Activated CD8-positive, alpha-beta T cell treated with anti-CD3 and anti-CD28 coated beads for 36 hours (primary cell): ENCODE measurements at regions not wholly inside any gene's neighbourhood (a gene's known extent, or its start where the extent isn't known, plus 50 kb on each side); places are given as distances from the start of the nearest gene placed in this dataset.

Source experiments
- ATAC-seq: fragments of 200-7000 bp; cut with Tn5 transposase; one replicate; pipeline ENCODE4 v1.10.0; 2021; ENCODE audit warnings: mild to moderate bottlenecking, moderate library complexity
- CTCF ChIA-PET: fragments of 350-600 bp; sonication (Branson Sonifier 250); formaldehyde crosslinking; loops from one replicate; lab custom pipeline; 2021; ENCODE audit warnings: antibody characterized with exemption; lab: Charles Lee
- POLR2A ChIA-PET: fragments of 350-600 bp; sonication (Branson Sonifier 250); formaldehyde crosslinking; loops from one replicate; lab custom pipeline; 2021; ENCODE audit warnings: antibody characterized with exemption; lab: Charles Lee
- DNase-seq: peaks from one replicate; pipeline ENCODE4 v3.0.0-alpha.2; 2020
- H3K27ac Mint-ChIP-seq: one replicate; pipeline ENCODE4 v1.8.0; 2021; ENCODE audit warnings: mild to moderate bottlenecking, mixed read lengths
- H3K27me3 Mint-ChIP-seq: one replicate; pipeline ENCODE4 v1.8.0; 2021; ENCODE audit warnings: mixed read lengths
- H3K36me3 Mint-ChIP-seq: one replicate; pipeline ENCODE4 v1.8.0; 2021; ENCODE audit warnings: low read depth, mixed read lengths
- H3K4me1 Mint-ChIP-seq: one replicate; pipeline ENCODE4 v1.8.0; 2021; ENCODE audit warnings: low read depth, mixed read lengths
- H3K4me3 Mint-ChIP-seq: one replicate; pipeline ENCODE4 v1.8.0; 2021; ENCODE audit warnings: mild to moderate bottlenecking, moderate library complexity, mixed read lengths
- H3K9me3 Mint-ChIP-seq: one replicate; pipeline ENCODE4 v1.8.0; 2021; ENCODE audit warnings: mixed read lengths
- intact Hi-C: fragments of 100-400 bp; cut with micrococcal nuclease; formaldehyde crosslinking; loops from one replicate; pipeline ENCODE4 v1.10.0; 2022
- TF ChIP-seq, protein P1 (sequence below): fragments of 200-600 bp; IDR thresholded peaks from one replicate; pipeline ENCODE4 v1.8.0; 2022; ENCODE audit warnings: antibody characterized with exemption, mild to moderate bottlenecking

GRCh38 chr3:118540826-118541225, 493.8 kb downstream of the IGSF11 start:
- Mint-ChIP-seq H3K4me1 (no peaks in the 10 kb centered on the region), H3K27ac (no peak overlapping the region), H3K9me3 (peaks cover 3% of the 10 kb centered on the region), H3K4me3 (no peak overlapping the region), H3K27me3 (no peaks in the 10 kb centered on the region), H3K36me3 (no peaks in the 10 kb centered on the region)
- ChIA-PET POLR2A (no interaction called here), CTCF (no interaction called here)
- TF ChIP-seq, protein P1, sequence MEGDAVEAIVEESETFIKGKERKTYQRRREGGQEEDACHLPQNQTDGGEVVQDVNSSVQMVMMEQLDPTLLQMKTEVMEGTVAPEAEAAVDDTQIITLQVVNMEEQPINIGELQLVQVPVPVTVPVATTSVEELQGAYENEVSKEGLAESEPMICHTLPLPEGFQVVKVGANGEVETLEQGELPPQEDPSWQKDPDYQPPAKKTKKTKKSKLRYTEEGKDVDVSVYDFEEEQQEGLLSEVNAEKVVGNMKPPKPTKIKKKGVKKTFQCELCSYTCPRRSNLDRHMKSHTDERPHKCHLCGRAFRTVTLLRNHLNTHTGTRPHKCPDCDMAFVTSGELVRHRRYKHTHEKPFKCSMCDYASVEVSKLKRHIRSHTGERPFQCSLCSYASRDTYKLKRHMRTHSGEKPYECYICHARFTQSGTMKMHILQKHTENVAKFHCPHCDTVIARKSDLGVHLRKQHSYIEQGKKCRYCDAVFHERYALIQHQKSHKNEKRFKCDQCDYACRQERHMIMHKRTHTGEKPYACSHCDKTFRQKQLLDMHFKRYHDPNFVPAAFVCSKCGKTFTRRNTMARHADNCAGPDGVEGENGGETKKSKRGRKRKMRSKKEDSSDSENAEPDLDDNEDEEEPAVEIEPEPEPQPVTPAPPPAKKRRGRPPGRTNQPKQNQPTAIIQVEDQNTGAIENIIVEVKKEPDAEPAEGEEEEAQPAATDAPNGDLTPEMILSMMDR, result no peak
- intact Hi-C loops, result no loop called here
- ATAC-seq, result no peak
- no peak for DNase-seq

DNA sequence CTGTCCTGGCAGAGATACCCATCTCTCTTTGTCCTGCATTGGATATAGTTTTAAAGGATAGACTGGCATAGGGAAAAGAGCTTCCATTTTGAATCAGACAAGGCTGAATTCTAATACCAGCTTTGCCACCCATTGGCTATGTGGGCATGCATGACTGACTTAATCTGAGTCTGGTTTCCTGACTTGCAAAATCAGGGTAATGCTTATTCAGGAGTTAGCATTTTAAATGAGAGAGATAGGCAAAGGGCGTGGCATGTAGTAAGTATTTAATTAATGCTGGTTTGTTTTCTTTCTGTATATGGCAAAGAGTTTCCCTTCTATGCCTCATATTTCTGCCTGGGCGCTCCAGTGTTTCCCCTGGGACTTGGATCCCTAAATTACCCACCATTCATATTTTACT, 492.9 kb downstream of the IGSF11 start:
- intact Hi-C loops, result no loop called here
- H3K4me1 Mint-ChIP-seq, result no peaks in the 10 kb centered on the region
- peaks cover under 1% of the 10 kb centered on the region for H3K9me3 Mint-ChIP-seq
- H3K27me3 Mint-ChIP-seq, result no peaks in the 10 kb centered on the region
- H3K27ac Mint-ChIP-seq, result no peak overlapping the region
- DNase-seq (no peak), ATAC-seq (no peak)
- ChIA-PET POLR2A (no interaction called here), CTCF (interaction anchor here (0.9 kb wide), 1 partner anchor 88 kb away, joined by 3 read pairs; no protein-coding TSS in a partner anchor)
- no peak overlapping the region for H3K4me3 Mint-ChIP-seq
- TF ChIP-seq, protein P1, result no peak
- H3K36me3 Mint-ChIP-seq, result no peaks in the 10 kb centered on the region

- Mint-ChIP-seq H3K36me3 (no peaks in the 10 kb centered on the region), H3K27ac (no peak overlapping the region), H3K9me3 (no peaks in the 10 kb centered on the region), H3K4me3 (no peak overlapping the region), H3K27me3 (no peaks in the 10 kb centered on the region), H3K4me1 (no peaks in the 10 kb centered on the region)
- ChIA-PET POLR2A (no interaction called here), CTCF (no interaction called here)
- TF ChIP-seq, protein P1, result no peak
- intact Hi-C loops, result no loop called here
- ATAC-seq (no peak), DNase-seq (no peak)
Observed at GRCh38 chr3:118543832-118544231, 490.8 kb downstream of the IGSF11 start.

- DNase-seq (no peak), ATAC-seq (no peak)
- Mint-ChIP-seq H3K27ac (no peak overlapping the region), H3K4me1 (no peaks in the 10 kb centered on the region), H3K4me3 (no peak overlapping the region), H3K36me3 (no peaks in the 10 kb centered on the region), H3K9me3 (no peaks in the 10 kb centered on the region), H3K27me3 (no peaks in the 10 kb centered on the region)
- POLR2A ChIA-PET, result no interaction called here
- CTCF ChIA-PET, result no interaction called here
- intact Hi-C loops, result no loop called here
- TF ChIP-seq, protein P1, result no peak
Observed at GRCh38 chr3:118544458-118544857, 490.2 kb downstream of the IGSF11 start.

- H3K27ac Mint-ChIP-seq, result no peak overlapping the region
- H3K27me3 Mint-ChIP-seq, result no peaks in the 10 kb centered on the region
- POLR2A ChIA-PET, result no interaction called here
- intact Hi-C loops, result no loop called here
- TF ChIP-seq, protein P1, result no peak
- CTCF ChIA-PET, result no interaction called here
- H3K9me3 Mint-ChIP-seq, result no peaks in the 10 kb centered on the region
- no peaks in the 10 kb centered on the region for H3K4me1 Mint-ChIP-seq
- DNase-seq (no peak), ATAC-seq (no peak)
- H3K4me3 Mint-ChIP-seq, result no peak overlapping the region
- no peaks in the 10 kb centered on the region for H3K36me3 Mint-ChIP-seq
Observed at GRCh38 chr3:118548434-118548833, 486.2 kb downstream of the IGSF11 start.
